ENCODE measurements at regions not wholly inside any gene's neighbourhood (a gene's known extent, or its start where the extent isn't known, plus 50 kb on each side); places are given as distances from the start of the nearest gene placed in this dataset.

DNA sequence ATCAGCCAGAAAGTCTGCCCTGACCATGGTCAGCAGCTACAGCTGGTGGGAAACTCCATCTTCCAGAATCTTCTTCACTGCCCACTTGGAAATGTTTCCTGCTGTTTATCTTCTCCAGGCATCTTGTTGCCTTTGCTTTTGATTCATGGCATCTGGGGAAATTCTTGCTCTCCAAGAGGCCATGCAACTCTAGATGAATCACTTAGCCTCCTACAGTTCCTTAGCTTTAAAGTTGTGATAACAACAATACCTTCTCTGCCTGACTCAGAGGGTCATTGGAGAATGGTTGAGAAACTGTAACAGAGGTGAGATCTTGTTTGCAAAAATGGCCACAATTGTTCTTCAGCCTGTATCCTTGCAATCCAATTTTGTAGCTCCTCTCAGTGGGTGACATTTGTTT lies 121.0 kb upstream of the VRK1 start (continued):
- TF ChIP-seq, protein P1, sequence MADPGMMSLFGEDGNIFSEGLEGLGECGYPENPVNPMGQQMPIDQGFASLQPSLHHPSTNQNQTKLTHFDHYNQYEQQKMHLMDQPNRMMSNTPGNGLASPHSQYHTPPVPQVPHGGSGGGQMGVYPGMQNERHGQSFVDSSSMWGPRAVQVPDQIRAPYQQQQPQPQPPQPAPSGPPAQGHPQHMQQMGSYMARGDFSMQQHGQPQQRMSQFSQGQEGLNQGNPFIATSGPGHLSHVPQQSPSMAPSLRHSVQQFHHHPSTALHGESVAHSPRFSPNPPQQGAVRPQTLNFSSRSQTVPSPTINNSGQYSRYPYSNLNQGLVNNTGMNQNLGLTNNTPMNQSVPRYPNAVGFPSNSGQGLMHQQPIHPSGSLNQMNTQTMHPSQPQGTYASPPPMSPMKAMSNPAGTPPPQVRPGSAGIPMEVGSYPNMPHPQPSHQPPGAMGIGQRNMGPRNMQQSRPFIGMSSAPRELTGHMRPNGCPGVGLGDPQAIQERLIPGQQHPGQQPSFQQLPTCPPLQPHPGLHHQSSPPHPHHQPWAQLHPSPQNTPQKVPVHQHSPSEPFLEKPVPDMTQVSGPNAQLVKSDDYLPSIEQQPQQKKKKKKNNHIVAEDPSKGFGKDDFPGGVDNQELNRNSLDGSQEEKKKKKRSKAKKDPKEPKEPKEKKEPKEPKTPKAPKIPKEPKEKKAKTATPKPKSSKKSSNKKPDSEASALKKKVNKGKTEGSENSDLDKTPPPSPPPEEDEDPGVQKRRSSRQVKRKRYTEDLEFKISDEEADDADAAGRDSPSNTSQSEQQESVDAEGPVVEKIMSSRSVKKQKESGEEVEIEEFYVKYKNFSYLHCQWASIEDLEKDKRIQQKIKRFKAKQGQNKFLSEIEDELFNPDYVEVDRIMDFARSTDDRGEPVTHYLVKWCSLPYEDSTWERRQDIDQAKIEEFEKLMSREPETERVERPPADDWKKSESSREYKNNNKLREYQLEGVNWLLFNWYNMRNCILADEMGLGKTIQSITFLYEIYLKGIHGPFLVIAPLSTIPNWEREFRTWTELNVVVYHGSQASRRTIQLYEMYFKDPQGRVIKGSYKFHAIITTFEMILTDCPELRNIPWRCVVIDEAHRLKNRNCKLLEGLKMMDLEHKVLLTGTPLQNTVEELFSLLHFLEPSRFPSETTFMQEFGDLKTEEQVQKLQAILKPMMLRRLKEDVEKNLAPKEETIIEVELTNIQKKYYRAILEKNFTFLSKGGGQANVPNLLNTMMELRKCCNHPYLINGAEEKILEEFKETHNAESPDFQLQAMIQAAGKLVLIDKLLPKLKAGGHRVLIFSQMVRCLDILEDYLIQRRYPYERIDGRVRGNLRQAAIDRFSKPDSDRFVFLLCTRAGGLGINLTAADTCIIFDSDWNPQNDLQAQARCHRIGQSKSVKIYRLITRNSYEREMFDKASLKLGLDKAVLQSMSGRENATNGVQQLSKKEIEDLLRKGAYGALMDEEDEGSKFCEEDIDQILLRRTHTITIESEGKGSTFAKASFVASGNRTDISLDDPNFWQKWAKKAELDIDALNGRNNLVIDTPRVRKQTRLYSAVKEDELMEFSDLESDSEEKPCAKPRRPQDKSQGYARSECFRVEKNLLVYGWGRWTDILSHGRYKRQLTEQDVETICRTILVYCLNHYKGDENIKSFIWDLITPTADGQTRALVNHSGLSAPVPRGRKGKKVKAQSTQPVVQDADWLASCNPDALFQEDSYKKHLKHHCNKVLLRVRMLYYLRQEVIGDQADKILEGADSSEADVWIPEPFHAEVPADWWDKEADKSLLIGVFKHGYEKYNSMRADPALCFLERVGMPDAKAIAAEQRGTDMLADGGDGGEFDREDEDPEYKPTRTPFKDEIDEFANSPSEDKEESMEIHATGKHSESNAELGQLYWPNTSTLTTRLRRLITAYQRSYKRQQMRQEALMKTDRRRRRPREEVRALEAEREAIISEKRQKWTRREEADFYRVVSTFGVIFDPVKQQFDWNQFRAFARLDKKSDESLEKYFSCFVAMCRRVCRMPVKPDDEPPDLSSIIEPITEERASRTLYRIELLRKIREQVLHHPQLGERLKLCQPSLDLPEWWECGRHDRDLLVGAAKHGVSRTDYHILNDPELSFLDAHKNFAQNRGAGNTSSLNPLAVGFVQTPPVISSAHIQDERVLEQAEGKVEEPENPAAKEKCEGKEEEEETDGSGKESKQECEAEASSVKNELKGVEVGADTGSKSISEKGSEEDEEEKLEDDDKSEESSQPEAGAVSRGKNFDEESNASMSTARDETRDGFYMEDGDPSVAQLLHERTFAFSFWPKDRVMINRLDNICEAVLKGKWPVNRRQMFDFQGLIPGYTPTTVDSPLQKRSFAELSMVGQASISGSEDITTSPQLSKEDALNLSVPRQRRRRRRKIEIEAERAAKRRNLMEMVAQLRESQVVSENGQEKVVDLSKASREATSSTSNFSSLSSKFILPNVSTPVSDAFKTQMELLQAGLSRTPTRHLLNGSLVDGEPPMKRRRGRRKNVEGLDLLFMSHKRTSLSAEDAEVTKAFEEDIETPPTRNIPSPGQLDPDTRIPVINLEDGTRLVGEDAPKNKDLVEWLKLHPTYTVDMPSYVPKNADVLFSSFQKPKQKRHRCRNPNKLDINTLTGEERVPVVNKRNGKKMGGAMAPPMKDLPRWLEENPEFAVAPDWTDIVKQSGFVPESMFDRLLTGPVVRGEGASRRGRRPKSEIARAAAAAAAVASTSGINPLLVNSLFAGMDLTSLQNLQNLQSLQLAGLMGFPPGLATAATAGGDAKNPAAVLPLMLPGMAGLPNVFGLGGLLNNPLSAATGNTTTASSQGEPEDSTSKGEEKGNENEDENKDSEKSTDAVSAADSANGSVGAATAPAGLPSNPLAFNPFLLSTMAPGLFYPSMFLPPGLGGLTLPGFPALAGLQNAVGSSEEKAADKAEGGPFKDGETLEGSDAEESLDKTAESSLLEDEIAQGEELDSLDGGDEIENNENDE (IDR thresholded peaks at IDR 0.05; ENCODE audit: insufficient replicate concordance, low read length): no peak
- TF ChIP-seq, protein P2, sequence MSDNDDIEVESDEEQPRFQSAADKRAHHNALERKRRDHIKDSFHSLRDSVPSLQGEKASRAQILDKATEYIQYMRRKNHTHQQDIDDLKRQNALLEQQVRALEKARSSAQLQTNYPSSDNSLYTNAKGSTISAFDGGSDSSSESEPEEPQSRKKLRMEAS (IDR thresholded peaks at IDR 0.05): no peak
